ENCODE measurements at regions not wholly inside any gene's neighbourhood (a gene's known extent, or its start where the extent isn't known, plus 50 kb on each side); places are given as distances from the start of the nearest gene placed in this dataset.

- TF ChIP-seq CTCF (IDR thresholded peaks at IDR 0.05; ENCODE audit: low read depth, low read length, missing input control) (no peak), RAD21 (IDR thresholded peaks at IDR 0.05) (no peak), NR2F2 (IDR thresholded peaks at IDR 0.05) (no peak), SP1 (IDR thresholded peaks at IDR 0.05) (no peak), ZBTB33 (IDR thresholded peaks at IDR 0.05) (no peak), ATF3 (IDR thresholded peaks at IDR 0.05) (no peak), RXRA (IDR thresholded peaks at IDR 0.05) (no peak), EGR1 (IDR thresholded peaks at IDR 0.05; ENCODE audit: low read depth in 2 of 2) (no peak), HNF4G (IDR thresholded peaks at IDR 0.05) (no peak), JUND (IDR thresholded peaks at IDR 0.05) (no peak), TAF1 (conservative IDR thresholded peaks at IDR 0.05) (no peak), YY1 (IDR thresholded peaks at IDR 0.05) (no peak)
- TF ChIP-seq, protein P1, sequence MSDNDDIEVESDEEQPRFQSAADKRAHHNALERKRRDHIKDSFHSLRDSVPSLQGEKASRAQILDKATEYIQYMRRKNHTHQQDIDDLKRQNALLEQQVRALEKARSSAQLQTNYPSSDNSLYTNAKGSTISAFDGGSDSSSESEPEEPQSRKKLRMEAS (IDR thresholded peaks at IDR 0.05) = no peak
- TF ChIP-seq, protein P2, sequence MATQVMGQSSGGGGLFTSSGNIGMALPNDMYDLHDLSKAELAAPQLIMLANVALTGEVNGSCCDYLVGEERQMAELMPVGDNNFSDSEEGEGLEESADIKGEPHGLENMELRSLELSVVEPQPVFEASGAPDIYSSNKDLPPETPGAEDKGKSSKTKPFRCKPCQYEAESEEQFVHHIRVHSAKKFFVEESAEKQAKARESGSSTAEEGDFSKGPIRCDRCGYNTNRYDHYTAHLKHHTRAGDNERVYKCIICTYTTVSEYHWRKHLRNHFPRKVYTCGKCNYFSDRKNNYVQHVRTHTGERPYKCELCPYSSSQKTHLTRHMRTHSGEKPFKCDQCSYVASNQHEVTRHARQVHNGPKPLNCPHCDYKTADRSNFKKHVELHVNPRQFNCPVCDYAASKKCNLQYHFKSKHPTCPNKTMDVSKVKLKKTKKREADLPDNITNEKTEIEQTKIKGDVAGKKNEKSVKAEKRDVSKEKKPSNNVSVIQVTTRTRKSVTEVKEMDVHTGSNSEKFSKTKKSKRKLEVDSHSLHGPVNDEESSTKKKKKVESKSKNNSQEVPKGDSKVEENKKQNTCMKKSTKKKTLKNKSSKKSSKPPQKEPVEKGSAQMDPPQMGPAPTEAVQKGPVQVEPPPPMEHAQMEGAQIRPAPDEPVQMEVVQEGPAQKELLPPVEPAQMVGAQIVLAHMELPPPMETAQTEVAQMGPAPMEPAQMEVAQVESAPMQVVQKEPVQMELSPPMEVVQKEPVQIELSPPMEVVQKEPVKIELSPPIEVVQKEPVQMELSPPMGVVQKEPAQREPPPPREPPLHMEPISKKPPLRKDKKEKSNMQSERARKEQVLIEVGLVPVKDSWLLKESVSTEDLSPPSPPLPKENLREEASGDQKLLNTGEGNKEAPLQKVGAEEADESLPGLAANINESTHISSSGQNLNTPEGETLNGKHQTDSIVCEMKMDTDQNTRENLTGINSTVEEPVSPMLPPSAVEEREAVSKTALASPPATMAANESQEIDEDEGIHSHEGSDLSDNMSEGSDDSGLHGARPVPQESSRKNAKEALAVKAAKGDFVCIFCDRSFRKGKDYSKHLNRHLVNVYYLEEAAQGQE (IDR thresholded peaks at IDR 0.05) = no peak
Observed at GRCh38 chr7:133183969-133184368, 68.9 kb upstream of the EXOC4 start.

Data from liver (tissue), 3 donors.